HEK293T (cell line): ENCODE measurements at regions not wholly inside any gene's neighbourhood (a gene's known extent, or its start where the extent isn't known, plus 50 kb on each side); places are given as distances from the start of the nearest gene placed in this dataset.

ENCODE experiments used
- BHLHE40 ChIP-seq: fragments of 450-650 bp; IDR thresholded peaks from 2 replicates; pipeline ENCODE4 v1.6.1; 2016; ENCODE audit warnings: mild to moderate bottlenecking, moderate library complexity, borderline replicate concordance
- PKNOX1 ChIP-seq: fragments of 450-650 bp; IDR thresholded peaks from 2 replicates; pipeline ENCODE4 v1.6.1; 2016
- SP1 ChIP-seq: fragments of 450-650 bp; IDR thresholded peaks from 2 replicates; pipeline ENCODE4 v1.6.1; 2017
- SUZ12 ChIP-seq: fragments of 450-650 bp; IDR thresholded peaks from 2 replicates; pipeline ENCODE4 v1.6.1; 2016; ENCODE audit warnings: mild to moderate bottlenecking
- ZNF384 ChIP-seq: fragments of 450-650 bp; IDR thresholded peaks from 2 replicates; pipeline ENCODE4 v1.6.1; 2016

- TF ChIP-seq SP1, result no peak
- no peak for TF ChIP-seq PKNOX1
- no peak for TF ChIP-seq BHLHE40
- TF ChIP-seq SUZ12, result no peak
- TF ChIP-seq ZNF384, result no peak
Observed at GRCh38 chr4:31461421-31461820, 741.3 kb downstream of the PCDH7 start.
